ENCODE measurements at regions not wholly inside any gene's neighbourhood (a gene's known extent, or its start where the extent isn't known, plus 50 kb on each side); places are given as distances from the start of the nearest gene placed in this dataset.

GRCh38 chr14:104243200-104243599 lies 104.8 kb downstream of the KIF26A start:
- no peak for TF ChIP-seq EZH2 (IDR thresholded peaks at IDR 0.05; ENCODE audit: borderline replicate concordance, low read depth, low read length, poor library complexity, severe bottlenecking)
- TF ChIP-seq, protein P1, sequence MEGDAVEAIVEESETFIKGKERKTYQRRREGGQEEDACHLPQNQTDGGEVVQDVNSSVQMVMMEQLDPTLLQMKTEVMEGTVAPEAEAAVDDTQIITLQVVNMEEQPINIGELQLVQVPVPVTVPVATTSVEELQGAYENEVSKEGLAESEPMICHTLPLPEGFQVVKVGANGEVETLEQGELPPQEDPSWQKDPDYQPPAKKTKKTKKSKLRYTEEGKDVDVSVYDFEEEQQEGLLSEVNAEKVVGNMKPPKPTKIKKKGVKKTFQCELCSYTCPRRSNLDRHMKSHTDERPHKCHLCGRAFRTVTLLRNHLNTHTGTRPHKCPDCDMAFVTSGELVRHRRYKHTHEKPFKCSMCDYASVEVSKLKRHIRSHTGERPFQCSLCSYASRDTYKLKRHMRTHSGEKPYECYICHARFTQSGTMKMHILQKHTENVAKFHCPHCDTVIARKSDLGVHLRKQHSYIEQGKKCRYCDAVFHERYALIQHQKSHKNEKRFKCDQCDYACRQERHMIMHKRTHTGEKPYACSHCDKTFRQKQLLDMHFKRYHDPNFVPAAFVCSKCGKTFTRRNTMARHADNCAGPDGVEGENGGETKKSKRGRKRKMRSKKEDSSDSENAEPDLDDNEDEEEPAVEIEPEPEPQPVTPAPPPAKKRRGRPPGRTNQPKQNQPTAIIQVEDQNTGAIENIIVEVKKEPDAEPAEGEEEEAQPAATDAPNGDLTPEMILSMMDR (conservative IDR thresholded peaks at IDR 0.05; ENCODE audit: low read depth, low read length), result no peak
